CD4-positive, alpha-beta memory T cell (primary cell): ENCODE measurements at regions not wholly inside any gene's neighbourhood (a gene's known extent, or its start where the extent isn't known, plus 50 kb on each side); places are given as distances from the start of the nearest gene placed in this dataset.

Experiments used
- CTCF ChIA-PET: fragments of 350-600 bp; sonication (Branson Sonifier 250); formaldehyde crosslinking; loops from one replicate; lab custom pipeline; 2021; ENCODE audit warnings: inconsistent platforms; ENCODE audit not compliant: partially characterized antibody; lab: Charles Lee
- POLR2A ChIA-PET: fragments of 350-600 bp; sonication (Branson Sonifier 250); formaldehyde crosslinking; loops from one replicate; lab custom pipeline; 2021; ENCODE audit not compliant: partially characterized antibody; lab: Charles Lee
- DNase-seq, 5 donors: peaks; one replicate each; pipeline versions ENCODE4 v3.0.0 to v3.0.0-alpha.2; 2020 to 2022; ENCODE audit warnings: mixed read lengths in 1 of 5
- H3K27ac ChIP-seq: one replicate; pipeline ENCODE4 v1.7.0; 2013; ENCODE audit warnings: low read depth, low read length
- H3K27me3 ChIP-seq: 2 replicates; pipeline ENCODE4 v1.7.0; 2013; ENCODE audit warnings: mild to moderate bottlenecking, low read length, moderate library complexity; ENCODE audit not compliant: insufficient read depth
- H3K36me3 ChIP-seq: 2 replicates; pipeline ENCODE4 v1.7.0; 2013; ENCODE audit warnings: mild to moderate bottlenecking, low read length, moderate library complexity; ENCODE audit not compliant: insufficient read depth
- H3K4me1 ChIP-seq: 2 replicates; pipeline ENCODE4 v1.7.0; 2013; ENCODE audit warnings: mild to moderate bottlenecking, low read length, moderate library complexity; ENCODE audit not compliant: insufficient read depth
- H3K4me3 ChIP-seq, 2 donors: one replicate each; pipeline ENCODE4 v1.7.0; 2013; ENCODE audit warnings: low read length in 2 of 2, mild to moderate bottlenecking in 1 of 2
- H3K9me3 ChIP-seq, 2 donors: one replicate each; pipeline ENCODE4 v1.7.0; 2013; ENCODE audit warnings: low read length in 2 of 2, control low read depth in 1 of 2; ENCODE audit not compliant: control insufficient read depth in 1 of 2
- H3K27ac Mint-ChIP-seq, 7 donors: one replicate each; pipeline ENCODE4 v1.8.0; 2020 to 2021; ENCODE audit warnings: mixed read lengths in 7 of 7, mild to moderate bottlenecking in 6 of 7, inconsistent platforms in 3 of 7, moderate library complexity in 3 of 7
- H3K27me3 Mint-ChIP-seq, 2 donors: one replicate each; pipeline ENCODE4 v1.8.0; 2020 to 2021; ENCODE audit warnings: mixed read lengths in 2 of 2
- H3K36me3 Mint-ChIP-seq, 2 donors: one replicate each; pipeline ENCODE4 v1.8.0; 2020 to 2021; ENCODE audit warnings: mixed read lengths in 2 of 2, inconsistent platforms in 1 of 2, mild to moderate bottlenecking in 1 of 2
- H3K4me1 Mint-ChIP-seq, 4 donors: one replicate each; pipeline ENCODE4 v1.8.0; 2020 to 2021; ENCODE audit warnings: mixed read lengths in 4 of 4, mild to moderate bottlenecking in 1 of 4
- H3K4me3 Mint-ChIP-seq, 8 donors: one replicate each; pipeline ENCODE4 v1.8.0; 2020 to 2021; ENCODE audit warnings: mixed read lengths in 8 of 8, mild to moderate bottlenecking in 7 of 8, moderate library complexity in 6 of 8, inconsistent platforms in 3 of 8
- H3K9me3 Mint-ChIP-seq, 8 donors: one replicate each; pipeline ENCODE4 v1.8.0; 2020 to 2021; ENCODE audit warnings: mixed read lengths in 8 of 8, mild to moderate bottlenecking in 5 of 8, inconsistent platforms in 3 of 8, moderate library complexity in 1 of 8
- intact Hi-C: fragments of 100-400 bp; cut with micrococcal nuclease; formaldehyde crosslinking; loops from one replicate; pipeline ENCODE4 v1.15.1; 2023

DNA sequence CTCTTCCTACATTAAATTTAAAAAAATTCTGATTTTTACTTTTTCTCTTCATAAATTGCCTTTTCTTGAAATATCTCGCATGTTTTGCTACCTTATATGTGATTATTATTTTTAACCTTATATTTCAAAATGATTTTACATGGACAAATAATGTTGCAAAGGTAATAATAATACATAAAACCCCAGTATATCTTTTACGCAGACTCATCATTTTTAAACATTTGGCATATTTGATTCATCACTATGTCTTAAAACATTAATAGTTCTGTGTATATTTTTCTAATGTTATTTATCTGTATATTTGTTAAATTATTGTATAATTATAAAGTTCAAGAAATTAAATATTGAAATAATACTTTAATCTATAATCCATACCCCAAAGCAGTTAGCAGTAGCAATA lies 350.8 kb downstream of the RPL10L start:
- H3K27me3 Mint-ChIP-seq = no peaks in the 10 kb centered on the region
- no peaks in the 10 kb centered on the region for H3K4me1 Mint-ChIP-seq
- Histone ChIP-seq H3K4me1 (no peaks in the 10 kb centered on the region), H3K4me3 (no peak overlapping the region), H3K36me3 (no peaks in the 10 kb centered on the region), H3K27ac (no peak overlapping the region), H3K27me3 (no peaks in the 10 kb centered on the region), H3K9me3 (no peaks in the 10 kb centered on the region)
- no peak for DNase-seq
- ChIA-PET POLR2A (no interaction called here), CTCF (no interaction called here)
- H3K27ac Mint-ChIP-seq = no peak overlapping the region
- H3K4me3 Mint-ChIP-seq = no peak overlapping the region
- intact Hi-C loops = no loop called here
- H3K9me3 Mint-ChIP-seq = peaks cover 0 to 32% (median 9%) of the 10 kb centered on the region in 8 donors
- H3K36me3 Mint-ChIP-seq = no peaks in the 10 kb centered on the region

- intact Hi-C loops = no loop called here
- POLR2A ChIA-PET = no interaction called here
- H3K27me3 ChIP-seq = no peaks in the 10 kb centered on the region
- no peak overlapping the region for H3K4me3 ChIP-seq
- Mint-ChIP-seq H3K27me3 (no peaks in the 10 kb centered on the region), H3K9me3 (peaks cover 4 to 33% (median 18%) of the 10 kb centered on the region in 8 donors), H3K4me1 (no peaks in the 10 kb centered on the region), H3K27ac (no peak overlapping the region), H3K4me3 (no peak overlapping the region), H3K36me3 (no peaks in the 10 kb centered on the region)
- no peak for DNase-seq
- CTCF ChIA-PET = no interaction called here
- no peaks in the 10 kb centered on the region for H3K36me3 ChIP-seq
- H3K9me3 ChIP-seq = no peaks in the 10 kb centered on the region
- H3K4me1 ChIP-seq = no peaks in the 10 kb centered on the region
- no peak overlapping the region for H3K27ac ChIP-seq
Observed at GRCh38 chr14:46290706-46291105, 360.9 kb downstream of the RPL10L start.

GRCh38 chr14:46279776-46280175 lies 371.8 kb downstream of the RPL10L start:
- POLR2A ChIA-PET = no interaction called here
- intact Hi-C loops = no loop called here

DNA sequence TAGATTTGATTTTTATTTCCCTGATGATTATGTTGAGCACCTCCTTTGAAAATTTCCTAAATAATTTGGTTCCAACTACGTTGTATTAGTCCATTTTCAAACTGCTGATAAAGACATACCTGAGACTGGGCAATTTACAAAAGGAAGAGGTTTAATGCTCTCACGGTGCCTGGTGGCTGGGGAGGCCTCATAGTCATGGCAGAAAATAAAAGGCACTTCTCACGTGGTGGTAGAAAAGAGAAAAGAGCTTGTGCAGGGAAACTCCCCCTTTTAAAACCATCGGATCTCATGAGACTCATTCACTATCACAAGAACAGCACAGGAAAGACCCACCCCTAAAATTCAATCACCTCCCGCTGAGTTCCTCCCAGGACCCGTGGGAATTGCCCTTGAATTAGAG lies 372.3 kb downstream of the RPL10L start:
- ChIA-PET CTCF (no interaction called here), POLR2A (no interaction called here)
- peaks cover 0 to 23% (median 9%) of the 10 kb centered on the region in 8 donors for H3K9me3 Mint-ChIP-seq
- H3K4me3 ChIP-seq = no peak overlapping the region
- intact Hi-C loops = no loop called here
- H3K4me1 ChIP-seq = no peaks in the 10 kb centered on the region
- H3K27me3 Mint-ChIP-seq = no peaks in the 10 kb centered on the region
- H3K4me1 Mint-ChIP-seq = no peaks in the 10 kb centered on the region
- H3K9me3 ChIP-seq = no peaks in the 10 kb centered on the region
- no peak for DNase-seq
- H3K36me3 Mint-ChIP-seq = no peaks in the 10 kb centered on the region
- H3K27ac ChIP-seq = no peak overlapping the region
- no peaks in the 10 kb centered on the region for H3K36me3 ChIP-seq
- no peaks in the 10 kb centered on the region for H3K27me3 ChIP-seq
- no peak overlapping the region for H3K4me3 Mint-ChIP-seq
- no peak overlapping the region for H3K27ac Mint-ChIP-seq

More at GRCh38 chr14:46279776-46280175, 371.8 kb downstream of the RPL10L start:
- no peaks in the 10 kb centered on the region for H3K4me1 Mint-ChIP-seq
- no peak overlapping the region for H3K4me3 Mint-ChIP-seq
- no peaks in the 10 kb centered on the region for H3K36me3 Mint-ChIP-seq
- H3K27ac ChIP-seq = no peak overlapping the region
- no peak overlapping the region for H3K27ac Mint-ChIP-seq
- peaks cover 0 to 23% (median 11%) of the 10 kb centered on the region in 8 donors for H3K9me3 Mint-ChIP-seq
- no peak overlapping the region for H3K4me3 ChIP-seq
- H3K27me3 Mint-ChIP-seq = no peaks in the 10 kb centered on the region
- CTCF ChIA-PET = no interaction called here
- no peaks in the 10 kb centered on the region for H3K36me3 ChIP-seq
- no peaks in the 10 kb centered on the region for H3K9me3 ChIP-seq
- no peak for DNase-seq
- H3K4me1 ChIP-seq = no peaks in the 10 kb centered on the region
- no peaks in the 10 kb centered on the region for H3K27me3 ChIP-seq

DNA sequence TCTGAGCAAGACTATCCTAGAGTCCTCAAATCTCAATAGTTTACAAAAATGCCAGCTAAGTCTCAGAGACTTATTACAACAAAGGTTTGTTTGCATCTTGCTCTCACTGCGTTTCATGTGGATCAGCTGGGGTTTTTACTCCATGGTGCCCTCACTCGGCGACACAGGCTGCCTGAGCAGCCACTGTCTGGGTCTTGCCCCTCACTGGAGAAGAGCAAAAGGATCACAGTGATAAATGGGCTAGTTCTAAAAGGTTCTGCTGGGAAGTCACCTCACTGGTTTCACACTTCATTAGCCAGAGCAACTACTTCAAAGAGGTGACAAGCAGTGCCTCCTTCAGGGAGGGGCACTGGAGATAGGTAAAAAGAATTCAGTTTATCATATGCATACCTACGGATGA lies 392.0 kb downstream of the RPL10L start:
- H3K4me1 Mint-ChIP-seq = no peaks in the 10 kb centered on the region
- no peak overlapping the region for H3K27ac Mint-ChIP-seq
- no peaks in the 10 kb centered on the region for H3K27me3 ChIP-seq
- no peaks in the 10 kb centered on the region for H3K9me3 ChIP-seq
- peaks cover 0 to 19% (median 10%) of the 10 kb centered on the region in 8 donors for H3K9me3 Mint-ChIP-seq
- H3K36me3 ChIP-seq = no peaks in the 10 kb centered on the region
- H3K4me3 Mint-ChIP-seq = no peak overlapping the region
- no peaks in the 10 kb centered on the region for H3K4me1 ChIP-seq
- ChIA-PET CTCF (interaction anchor here (1.5 kb wide), 1 partner anchor 10 kb away, joined by 3 read pairs; no protein-coding TSS in a partner anchor), POLR2A (no interaction called here)
- H3K27me3 Mint-ChIP-seq = no peaks in the 10 kb centered on the region
- DNase-seq = no peak
- H3K36me3 Mint-ChIP-seq = no peaks in the 10 kb centered on the region
- intact Hi-C loops = no loop called here
- H3K4me3 ChIP-seq = no peak overlapping the region
- no peak overlapping the region for H3K27ac ChIP-seq

DNA sequence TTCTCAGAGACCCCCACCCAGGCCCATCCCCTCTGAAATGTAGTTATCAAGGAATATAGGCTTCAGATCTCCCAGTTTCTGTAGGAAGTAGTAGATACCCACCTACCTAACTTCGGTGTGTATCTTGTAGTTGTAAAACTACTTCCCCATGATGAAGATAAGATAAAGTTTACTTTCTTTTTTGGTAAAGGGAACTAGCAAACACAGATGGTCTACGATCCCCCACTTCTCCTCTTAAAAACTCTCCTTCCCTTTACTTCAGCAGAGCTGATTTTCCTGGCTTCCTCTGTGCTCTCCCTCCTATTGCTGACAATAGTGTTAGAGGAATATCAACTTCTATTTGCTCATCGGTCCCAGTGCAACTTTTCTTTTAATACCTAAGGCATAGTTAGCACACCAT lies 395.2 kb downstream of the RPL10L start:
- no peaks in the 10 kb centered on the region for H3K27me3 ChIP-seq
- Mint-ChIP-seq H3K9me3 (peaks cover 0 to 16% (median 5%) of the 10 kb centered on the region in 8 donors), H3K27me3 (no peaks in the 10 kb centered on the region), H3K36me3 (no peaks in the 10 kb centered on the region), H3K4me3 (no peak overlapping the region), H3K27ac (no peak overlapping the region), H3K4me1 (no peaks in the 10 kb centered on the region)
- H3K36me3 ChIP-seq = no peaks in the 10 kb centered on the region
- H3K27ac ChIP-seq = no peak overlapping the region
- H3K4me1 ChIP-seq = no peaks in the 10 kb centered on the region
- no peaks in the 10 kb centered on the region for H3K9me3 ChIP-seq
- ChIA-PET POLR2A (no interaction called here), CTCF (no interaction called here)
- intact Hi-C loops = no loop called here
- H3K4me3 ChIP-seq = no peak overlapping the region
- no peak for DNase-seq

DNA sequence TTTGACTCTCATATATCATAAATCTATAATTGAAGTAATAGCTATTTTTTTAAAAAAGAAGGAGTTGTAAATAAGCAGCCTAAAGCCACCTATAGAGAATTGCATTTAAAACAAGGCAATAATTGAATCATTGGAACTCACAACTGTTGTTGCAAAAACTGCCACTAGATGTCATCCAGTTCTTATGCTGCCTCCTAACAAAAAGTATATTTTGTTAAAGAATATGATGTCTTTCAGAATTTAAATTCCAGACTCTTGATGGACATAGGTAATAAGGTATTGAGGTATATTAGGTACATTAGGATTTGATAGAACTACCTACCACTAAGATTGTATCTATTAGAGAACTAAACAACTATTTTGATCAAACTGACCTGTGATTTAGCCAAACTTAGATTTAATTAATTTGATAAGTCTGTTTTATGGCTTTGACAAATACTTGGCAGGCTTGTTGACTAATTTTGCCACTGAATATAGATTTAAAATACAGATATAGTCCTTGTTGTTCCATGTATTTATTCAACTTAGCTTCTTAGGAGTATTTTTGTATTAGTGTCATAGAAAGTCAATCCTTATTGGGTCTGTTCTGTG lies 401.4 kb downstream of the RPL10L start:
- Mint-ChIP-seq H3K9me3 (peaks cover 0 to 7% (median under 1%) of the 10 kb centered on the region in 8 donors), H3K36me3 (no peaks in the 10 kb centered on the region), H3K27ac (no peak overlapping the region), H3K4me3 (no peak overlapping the region), H3K4me1 (no peaks in the 10 kb centered on the region), H3K27me3 (no peaks in the 10 kb centered on the region)
- no peak overlapping the region for H3K27ac ChIP-seq
- H3K9me3 ChIP-seq = no peaks in the 10 kb centered on the region
- H3K27me3 ChIP-seq = no peaks in the 10 kb centered on the region
- intact Hi-C loops = no loop called here
- ChIA-PET CTCF (interaction anchor here (1.3 to 1.4 kb wide), 2 partner anchors 9 to 15 kb away, joined by 3 to 4 read pairs; no protein-coding TSS in a partner anchor), POLR2A (no interaction called here)
- H3K4me3 ChIP-seq = no peak overlapping the region
- H3K4me1 ChIP-seq = no peaks in the 10 kb centered on the region
- H3K36me3 ChIP-seq = no peaks in the 10 kb centered on the region
- DNase-seq = no peak
